ENCODE measurements at regions not wholly inside any gene's neighbourhood (a gene's known extent, or its start where the extent isn't known, plus 50 kb on each side); places are given as distances from the start of the nearest gene placed in this dataset.

- Mint-ChIP-seq H3K27me3 (peaks cover 44% of the 10 kb centered on the region), H3K36me3 (ENCODE audit: low read depth) (no peaks in the 10 kb centered on the region), H3K4me1 (ENCODE audit: low read depth) (no peaks in the 10 kb centered on the region), H3K27ac (no peak overlapping the region), H3K4me3 (no peak overlapping the region), H3K9me3 (no peaks in the 10 kb centered on the region)
- DNase-seq, result no peak
Observed at GRCh38 chr17:79680318-79680695, 50.4 kb upstream of the ENPP7 start.

GRCh38 chr17:79679631-79680317 lies 51.0 kb upstream of the ENPP7 start:
- no peak overlapping the region for H3K27ac Mint-ChIP-seq
- peaks cover 49% of the 10 kb centered on the region for H3K27me3 Mint-ChIP-seq
- H3K9me3 Mint-ChIP-seq, result no peaks in the 10 kb centered on the region
- H3K4me1 Mint-ChIP-seq (ENCODE audit: low read depth), result no peaks in the 10 kb centered on the region
- no peaks in the 10 kb centered on the region for H3K36me3 Mint-ChIP-seq (ENCODE audit: low read depth)
- no peak overlapping the region for H3K4me3 Mint-ChIP-seq
- DNase-seq, result no peak

GRCh38 chr17:79678736-79679255 lies 51.9 kb upstream of the ENPP7 start:
- H3K36me3 Mint-ChIP-seq (ENCODE audit: low read depth), result no peaks in the 10 kb centered on the region
- peaks cover under 1% of the 10 kb centered on the region for H3K9me3 Mint-ChIP-seq
- H3K4me3 Mint-ChIP-seq, result no peak overlapping the region
- no peak overlapping the region for H3K27ac Mint-ChIP-seq
- H3K27me3 Mint-ChIP-seq, result peaks cover 51% of the 10 kb centered on the region
- H3K4me1 Mint-ChIP-seq (ENCODE audit: low read depth), result no peaks in the 10 kb centered on the region
- DNase-seq, result no peak

- no peak overlapping the region for H3K4me3 Mint-ChIP-seq
- peaks cover 52% of the 10 kb centered on the region for H3K27me3 Mint-ChIP-seq
- H3K36me3 Mint-ChIP-seq (ENCODE audit: low read depth), result no peaks in the 10 kb centered on the region
- no peak for DNase-seq
- H3K27ac Mint-ChIP-seq, result no peak overlapping the region
- no peaks in the 10 kb centered on the region for H3K4me1 Mint-ChIP-seq (ENCODE audit: low read depth)
- H3K9me3 Mint-ChIP-seq, result peaks cover 7% of the 10 kb centered on the region
Observed at GRCh38 chr17:79678091-79678735, 52.5 kb upstream of the ENPP7 start.

GRCh38 chr17:79677646-79678045 lies 53.1 kb upstream of the ENPP7 start:
- DNase-seq, result no peak
- Mint-ChIP-seq H3K27ac (no peak overlapping the region), H3K4me3 (no peak overlapping the region), H3K4me1 (ENCODE audit: low read depth) (no peaks in the 10 kb centered on the region), H3K36me3 (ENCODE audit: low read depth) (no peaks in the 10 kb centered on the region), H3K9me3 (peaks cover 8% of the 10 kb centered on the region), H3K27me3 (peaks cover 54% of the 10 kb centered on the region)

GRCh38 chr17:79676796-79677195 lies 53.9 kb upstream of the ENPP7 start:
- Mint-ChIP-seq H3K36me3 (ENCODE audit: low read depth) (no peaks in the 10 kb centered on the region), H3K9me3 (peaks cover 11% of the 10 kb centered on the region), H3K27me3 (peaks cover 56% of the 10 kb centered on the region), H3K4me3 (no peak overlapping the region), H3K4me1 (ENCODE audit: low read depth) (no peaks in the 10 kb centered on the region), H3K27ac (no peak overlapping the region)
- no peak for DNase-seq

GRCh38 chr17:79675413-79675725 lies 55.4 kb upstream of the ENPP7 start:
- Mint-ChIP-seq H3K27ac (no peak overlapping the region), H3K9me3 (peaks cover 11% of the 10 kb centered on the region), H3K4me1 (ENCODE audit: low read depth) (no peaks in the 10 kb centered on the region), H3K4me3 (no peak overlapping the region), H3K36me3 (ENCODE audit: low read depth) (no peaks in the 10 kb centered on the region), H3K27me3 (peaks cover 55% of the 10 kb centered on the region)
- no peak for DNase-seq

GRCh38 chr17:79674506-79675412 lies 56.0 kb upstream of the ENPP7 start:
- Mint-ChIP-seq H3K4me3 (no peak overlapping the region), H3K36me3 (ENCODE audit: low read depth) (no peaks in the 10 kb centered on the region), H3K9me3 (peaks cover 11% of the 10 kb centered on the region), H3K4me1 (ENCODE audit: low read depth) (no peaks in the 10 kb centered on the region), H3K27me3 (peaks cover 55% of the 10 kb centered on the region), H3K27ac (no peak overlapping the region)
- no peak for DNase-seq

- DNase-seq, result no peak
- Mint-ChIP-seq H3K9me3 (peaks cover 11% of the 10 kb centered on the region), H3K27me3 (peaks cover 67% of the 10 kb centered on the region), H3K36me3 (ENCODE audit: low read depth) (no peaks in the 10 kb centered on the region), H3K4me1 (ENCODE audit: low read depth) (no peaks in the 10 kb centered on the region), H3K4me3 (no peak overlapping the region), H3K27ac (no peak overlapping the region)
Observed at GRCh38 chr17:79673517-79673916, 57.2 kb upstream of the ENPP7 start.

GRCh38 chr17:79672496-79672895 lies 58.2 kb upstream of the ENPP7 start:
- H3K4me1 Mint-ChIP-seq (ENCODE audit: low read depth), result no peaks in the 10 kb centered on the region
- H3K27me3 Mint-ChIP-seq, result peaks cover 77% of the 10 kb centered on the region
- no peak overlapping the region for H3K27ac Mint-ChIP-seq
- no peaks in the 10 kb centered on the region for H3K36me3 Mint-ChIP-seq (ENCODE audit: low read depth)
- no peak overlapping the region for H3K4me3 Mint-ChIP-seq
- no peak for DNase-seq
- peaks cover 11% of the 10 kb centered on the region for H3K9me3 Mint-ChIP-seq

- H3K27me3 Mint-ChIP-seq, result peaks cover 87% of the 10 kb centered on the region
- H3K27ac Mint-ChIP-seq, result no peak overlapping the region
- H3K9me3 Mint-ChIP-seq, result peaks cover 11% of the 10 kb centered on the region
Observed at GRCh38 chr17:79671085-79671694, 59.6 kb upstream of the ENPP7 start.

GRCh38 chr17:79670537-79671084 lies 59.8 kb upstream of the RBFOX3 start:
- no peak for DNase-seq
- H3K27me3 Mint-ChIP-seq, result peaks cover 86% of the 10 kb centered on the region
- no peak overlapping the region for H3K4me3 Mint-ChIP-seq
- no peaks in the 10 kb centered on the region for H3K4me1 Mint-ChIP-seq (ENCODE audit: low read depth)
- H3K27ac Mint-ChIP-seq, result no peak overlapping the region
- peaks cover 11% of the 10 kb centered on the region for H3K9me3 Mint-ChIP-seq
- no peaks in the 10 kb centered on the region for H3K36me3 Mint-ChIP-seq (ENCODE audit: low read depth)

More at GRCh38 chr17:79671085-79671694, 59.6 kb upstream of the ENPP7 start:
- no peaks in the 10 kb centered on the region for H3K36me3 Mint-ChIP-seq (ENCODE audit: low read depth)
- H3K4me1 Mint-ChIP-seq (ENCODE audit: low read depth), result no peaks in the 10 kb centered on the region
- DNase-seq, result no peak
- no peak overlapping the region for H3K4me3 Mint-ChIP-seq

GRCh38 chr17:79669861-79670260 lies 59.0 kb upstream of the RBFOX3 start:
- H3K4me1 Mint-ChIP-seq (ENCODE audit: low read depth), result no peaks in the 10 kb centered on the region
- peaks cover 87% of the 10 kb centered on the region for H3K27me3 Mint-ChIP-seq
- no peak overlapping the region for H3K4me3 Mint-ChIP-seq
- H3K9me3 Mint-ChIP-seq, result peaks cover 11% of the 10 kb centered on the region
- no peak overlapping the region for H3K27ac Mint-ChIP-seq
- H3K36me3 Mint-ChIP-seq (ENCODE audit: low read depth), result no peaks in the 10 kb centered on the region
- no peak for DNase-seq

All from activated T-cell treated with anti-CD3 and anti-CD28 coated beads, Interleukin-2, amount 50 U/mL, for 24 hours (primary cell).